COLO829 (cell line): ENCODE measurements at regions not wholly inside any gene's neighbourhood (a gene's known extent, or its start where the extent isn't known, plus 50 kb on each side); places are given as distances from the start of the nearest gene placed in this dataset.
A peak's percentile ranks its signal among the peaks of the same experiment; 100 is the strongest.

ENCODE experiments used
- DNase-seq: peaks from one replicate; pipeline ENCODE4 v3.0.0; 2012; ENCODE audit warnings: low spot score

GRCh38 chr13:109440320-109440719, 346.1 kb downstream of the IRS2 start:
- DNase-seq, result peak; percentile 17

GRCh38 chr13:109439813-109440212, 346.6 kb downstream of the IRS2 start:
- DNase-seq, result no peak

- DNase-seq, result no peak
Observed at GRCh38 chr13:109436841-109437240, 349.5 kb downstream of the IRS2 start.

- DNase-seq, result no peak
Observed at GRCh38 chr13:109436055-109436622, 350.2 kb downstream of the IRS2 start.

GRCh38 chr13:109431217-109431616, 355.2 kb downstream of the IRS2 start:
- DNase-seq, result no peak

- no peak for DNase-seq
Observed at GRCh38 chr13:109428146-109428545, 358.2 kb downstream of the IRS2 start.

GRCh38 chr13:109427695-109428094, 358.7 kb downstream of the IRS2 start:
- DNase-seq, result no peak

- peak; percentile 68 for DNase-seq
Observed at GRCh38 chr13:109427148-109427547, 359.2 kb downstream of the IRS2 start.

GRCh38 chr13:109426690-109426990, 359.7 kb downstream of the IRS2 start:
- no peak for DNase-seq

- DNase-seq, result no peak
Observed at GRCh38 chr13:109425821-109426689, 360.3 kb downstream of the IRS2 start.

GRCh38 chr13:109422161-109422560, 364.2 kb downstream of the IRS2 start:
- no peak for DNase-seq

GRCh38 chr13:109419896-109420295, 366.5 kb downstream of the IRS2 start:
- no peak for DNase-seq

GRCh38 chr13:109418111-109418510, 368.3 kb downstream of the IRS2 start:
- DNase-seq, result no peak

- no peak for DNase-seq
Observed at GRCh38 chr13:109416001-109416400, 370.4 kb downstream of the IRS2 start.

GRCh38 chr13:109415057-109415456, 371.3 kb downstream of the IRS2 start:
- DNase-seq, result no peak

GRCh38 chr13:109412283-109412901, 374.0 kb downstream of the IRS2 start:
- peak; percentile 25 for DNase-seq

- no peak for DNase-seq
Observed at GRCh38 chr13:109410868-109411267, 375.5 kb downstream of the IRS2 start.

- no peak for DNase-seq
Observed at GRCh38 chr13:109408591-109409382, 377.6 kb downstream of the IRS2 start.

- no peak for DNase-seq
Observed at GRCh38 chr13:109406376-109406992, 379.9 kb downstream of the IRS2 start.

- DNase-seq, result no peak
Observed at GRCh38 chr13:109403012-109403421, 383.4 kb downstream of the IRS2 start.

- no peak for DNase-seq
Observed at GRCh38 chr13:109401891-109402290, 384.5 kb downstream of the IRS2 start.

- DNase-seq, result no peak
Observed at GRCh38 chr13:109401307-109401706, 385.1 kb downstream of the IRS2 start.
